VCaP (cell line): ENCODE measurements at regions not wholly inside any gene's neighbourhood (a gene's known extent, or its start where the extent isn't known, plus 50 kb on each side); places are given as distances from the start of the nearest gene placed in this dataset.

Experiments
- H3K27ac ChIP-seq: fragments of 450-650 bp; 2 replicates; pipeline ENCODE4 v1.5.1; 2017
- CTCF ChIP-seq: fragments of 450-650 bp; conservative IDR thresholded peaks from 2 replicates; pipeline ENCODE4 v1.5.1; 2017; ENCODE audit warnings: mild to moderate bottlenecking, moderate library complexity

- TF ChIP-seq CTCF: no peak
- H3K27ac ChIP-seq: no peak overlapping the region
Measured at GRCh38 chr7:55690-56248, 136.6 kb upstream of the FAM20C start.

- no peak overlapping the region for H3K27ac ChIP-seq
Measured at GRCh38 chr7:56291-56913, 136.0 kb upstream of the FAM20C start.

GRCh38 chr7:57071-57470 lies 135.3 kb upstream of the FAM20C start:
- no peak for TF ChIP-seq CTCF
- H3K27ac ChIP-seq: no peak overlapping the region

More at GRCh38 chr7:56291-56913, 136.0 kb upstream of the FAM20C start:
- no peak for TF ChIP-seq CTCF

GRCh38 chr7:57482-58255 lies 134.7 kb upstream of the FAM20C start:
- no peak overlapping the region for H3K27ac ChIP-seq
- TF ChIP-seq CTCF: no peak

- H3K27ac ChIP-seq: no peak overlapping the region
- TF ChIP-seq CTCF: no peak
Measured at GRCh38 chr7:58316-58715, 134.1 kb upstream of the FAM20C start.

- no peak overlapping the region for H3K27ac ChIP-seq
- TF ChIP-seq CTCF: no peak
Measured at GRCh38 chr7:59079-60016, 133.0 kb upstream of the FAM20C start.
